ENCODE measurements at regions not wholly inside any gene's neighbourhood (a gene's known extent, or its start where the extent isn't known, plus 50 kb on each side); places are given as distances from the start of the nearest gene placed in this dataset.
"Not testable (repeated sequence)": the region's sequence is repeated elsewhere in the genome, so short reads cannot be mapped to it uniquely, and the experiment has no call there.

GRCh38 chr9:107586493-107586892, 96.9 kb upstream of the KLF4 start:
- H3K27ac Mint-ChIP-seq: no peak overlapping the region
- no peaks in the 10 kb centered on the region for H3K9me3 Mint-ChIP-seq
- DNase-seq: no peak
- H3K4me1 Mint-ChIP-seq: no peaks in the 10 kb centered on the region
- no peaks in the 10 kb centered on the region for H3K36me3 Mint-ChIP-seq (ENCODE audit: low read depth)
- no peak overlapping the region for H3K4me3 Mint-ChIP-seq
- ChIA-PET CTCF (no interaction called here), POLR2A (no interaction called here)
- H3K27me3 Mint-ChIP-seq: no peaks in the 10 kb centered on the region

DNA sequence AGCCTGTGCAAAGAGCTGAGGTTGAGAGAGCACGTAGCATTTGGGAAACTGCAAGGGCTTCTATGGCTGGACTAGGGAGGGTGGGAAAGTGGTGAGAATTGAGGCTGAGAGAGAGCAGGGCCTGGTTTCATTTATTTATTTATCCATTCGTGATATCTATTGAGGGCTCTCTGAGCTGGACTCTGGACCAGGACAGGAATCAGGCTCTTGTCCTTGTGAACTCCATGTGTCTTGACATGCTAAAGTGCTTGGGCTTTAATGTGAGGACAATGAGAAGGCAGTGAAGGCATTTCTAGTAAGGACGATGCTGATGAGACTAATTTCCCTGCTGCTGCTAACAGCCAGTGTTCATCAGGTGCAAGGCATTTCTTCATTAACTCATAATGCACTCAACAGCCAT, 95.9 kb upstream of the KLF4 start:
- Mint-ChIP-seq H3K27me3 (no peaks in the 10 kb centered on the region), H3K36me3 (ENCODE audit: low read depth) (no peaks in the 10 kb centered on the region), H3K4me3 (no peak overlapping the region), H3K27ac (no peak overlapping the region), H3K9me3 (no peaks in the 10 kb centered on the region), H3K4me1 (no peaks in the 10 kb centered on the region)
- CTCF ChIA-PET: no interaction called here
- DNase-seq: no peak
- POLR2A ChIA-PET: no interaction called here

DNA sequence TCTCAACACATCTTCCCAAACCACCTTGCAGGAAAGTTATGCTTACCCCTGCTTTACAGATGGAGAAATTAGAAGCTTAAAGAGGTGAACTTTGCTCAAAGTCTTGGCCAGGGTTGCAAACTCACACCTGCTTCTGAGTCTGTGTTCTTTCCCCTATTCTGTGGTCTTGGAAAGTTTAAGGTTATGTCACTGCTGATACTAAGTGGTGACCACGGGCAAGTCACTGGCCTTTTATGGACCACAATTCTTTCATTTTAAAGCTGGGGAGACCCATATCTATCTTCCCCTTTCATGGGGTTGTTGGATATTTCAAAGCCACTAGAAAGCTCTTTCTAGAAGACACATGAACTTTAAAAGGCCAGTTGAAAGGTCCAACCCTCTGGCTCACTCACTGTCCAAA, 95.4 kb upstream of the KLF4 start:
- POLR2A ChIA-PET: no interaction called here
- no peak overlapping the region for H3K4me3 Mint-ChIP-seq
- no peak for DNase-seq
- no peaks in the 10 kb centered on the region for H3K36me3 Mint-ChIP-seq (ENCODE audit: low read depth)
- H3K9me3 Mint-ChIP-seq: no peaks in the 10 kb centered on the region
- H3K27ac Mint-ChIP-seq: no peak overlapping the region
- CTCF ChIA-PET: no interaction called here
- no peaks in the 10 kb centered on the region for H3K27me3 Mint-ChIP-seq
- no peaks in the 10 kb centered on the region for H3K4me1 Mint-ChIP-seq

DNA sequence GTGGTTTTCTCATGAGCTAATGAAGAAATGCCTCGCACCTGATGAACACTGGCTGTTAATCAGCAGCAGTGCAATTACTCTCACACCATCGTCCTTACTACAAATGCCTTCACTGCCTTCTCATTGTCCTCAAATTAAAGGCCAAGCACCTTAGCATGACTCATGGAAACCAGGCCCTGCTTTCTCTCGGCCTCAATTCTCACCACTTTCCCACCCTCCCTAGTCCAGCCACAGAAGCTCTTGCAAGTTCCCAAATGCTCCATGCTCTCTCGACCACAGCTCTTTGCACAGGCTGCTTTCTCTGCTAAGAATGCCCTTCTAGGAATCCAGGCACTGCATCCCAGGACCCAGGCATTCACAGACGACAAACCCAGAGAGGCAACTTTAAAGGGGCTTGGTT, 94.6 kb upstream of the KLF4 start:
- no peaks in the 10 kb centered on the region for H3K9me3 Mint-ChIP-seq
- ChIA-PET POLR2A (no interaction called here), CTCF (no interaction called here)
- H3K27me3 Mint-ChIP-seq: no peaks in the 10 kb centered on the region
- no peaks in the 10 kb centered on the region for H3K4me1 Mint-ChIP-seq
- DNase-seq: no peak
- no peaks in the 10 kb centered on the region for H3K36me3 Mint-ChIP-seq (ENCODE audit: low read depth)
- no peak overlapping the region for H3K4me3 Mint-ChIP-seq
- no peak overlapping the region for H3K27ac Mint-ChIP-seq

GRCh38 chr9:107577140-107577776, 87.7 kb upstream of the KLF4 start:
- no peaks in the 10 kb centered on the region for H3K9me3 Mint-ChIP-seq
- H3K27ac Mint-ChIP-seq: no peak overlapping the region
- no peak overlapping the region for H3K4me3 Mint-ChIP-seq
- no peaks in the 10 kb centered on the region for H3K4me1 Mint-ChIP-seq
- H3K27me3 Mint-ChIP-seq: no peaks in the 10 kb centered on the region
- CTCF ChIA-PET: no interaction called here
- POLR2A ChIA-PET: no interaction called here
- H3K36me3 Mint-ChIP-seq (ENCODE audit: low read depth): no peaks in the 10 kb centered on the region
- no peak for DNase-seq

- H3K9me3 Mint-ChIP-seq: peaks cover 2% of the 10 kb centered on the region
- no peak for DNase-seq
- no peak overlapping the region for H3K27ac Mint-ChIP-seq
- no peaks in the 10 kb centered on the region for H3K4me1 Mint-ChIP-seq
- H3K4me3 Mint-ChIP-seq: no peak overlapping the region
- ChIA-PET POLR2A (no interaction called here), CTCF (no interaction called here)
- H3K27me3 Mint-ChIP-seq: no peaks in the 10 kb centered on the region
- H3K36me3 Mint-ChIP-seq (ENCODE audit: low read depth): no peaks in the 10 kb centered on the region
These were observed 81.6 kb upstream of the KLF4 start for GRCh38 chr9:107571148-107571547.

DNA sequence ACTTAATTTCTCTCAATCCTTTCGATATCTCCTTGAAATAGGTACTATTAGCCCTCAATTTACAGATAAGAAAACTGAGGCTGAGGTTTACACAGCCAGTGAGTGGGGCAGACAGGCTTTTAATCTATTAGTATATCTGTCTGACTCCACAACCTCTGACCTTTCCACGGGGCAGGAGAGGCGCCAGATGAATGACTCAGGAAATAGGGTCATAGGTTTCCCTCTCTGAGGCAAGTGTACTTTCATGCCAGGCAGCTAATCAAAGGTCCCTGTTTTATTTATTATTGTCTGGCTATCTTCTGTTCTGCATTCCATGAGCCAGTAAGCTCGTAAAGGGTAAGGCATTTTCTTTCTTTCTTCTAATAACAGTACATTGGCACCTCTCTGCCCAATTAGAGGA, 79.6 kb upstream of the KLF4 start:
- no peak overlapping the region for H3K4me3 Mint-ChIP-seq
- no peak for DNase-seq
- POLR2A ChIA-PET: no interaction called here
- CTCF ChIA-PET: no interaction called here
- H3K27me3 Mint-ChIP-seq: no peaks in the 10 kb centered on the region
- no peaks in the 10 kb centered on the region for H3K4me1 Mint-ChIP-seq
- no peak overlapping the region for H3K27ac Mint-ChIP-seq
- peaks cover 2% of the 10 kb centered on the region for H3K9me3 Mint-ChIP-seq
- no peaks in the 10 kb centered on the region for H3K36me3 Mint-ChIP-seq (ENCODE audit: low read depth)

DNA sequence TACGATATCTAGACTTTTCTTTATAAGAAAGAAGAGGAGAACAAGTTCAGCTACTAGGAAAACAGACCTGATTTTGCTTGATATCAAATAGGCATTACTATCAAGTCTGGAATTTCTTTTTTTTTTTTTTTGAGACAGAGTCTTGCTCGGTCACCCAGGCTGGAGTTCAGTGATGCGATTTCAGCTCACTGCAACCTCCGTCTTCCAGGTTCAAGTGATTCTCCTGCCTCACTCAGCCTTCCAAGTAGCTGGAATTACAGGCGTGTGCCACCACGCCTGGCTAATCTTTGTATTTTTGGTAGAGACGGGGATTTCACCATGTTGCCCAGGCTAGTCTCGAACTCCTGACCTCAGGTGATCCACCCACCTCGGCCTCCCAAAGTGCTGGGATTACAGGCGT, 78.8 kb upstream of the KLF4 start:
- H3K27me3 Mint-ChIP-seq; H3K36me3 Mint-ChIP-seq (ENCODE audit: low read depth); H3K27ac Mint-ChIP-seq; POLR2A ChIA-PET; H3K4me1 Mint-ChIP-seq; CTCF ChIA-PET; DNase-seq; H3K9me3 Mint-ChIP-seq; H3K4me3 Mint-ChIP-seq: not testable (repeated sequence)

- CTCF ChIA-PET: no interaction called here
- Mint-ChIP-seq H3K9me3 (peaks cover 2% of the 10 kb centered on the region), H3K27me3 (no peaks in the 10 kb centered on the region), H3K36me3 (ENCODE audit: low read depth) (no peaks in the 10 kb centered on the region), H3K4me3 (no peak overlapping the region), H3K4me1 (no peaks in the 10 kb centered on the region), H3K27ac (no peak overlapping the region)
- POLR2A ChIA-PET: no interaction called here
- no peak for DNase-seq
These were observed 77.9 kb upstream of the KLF4 start for GRCh38 chr9:107567462-107567861.

DNA sequence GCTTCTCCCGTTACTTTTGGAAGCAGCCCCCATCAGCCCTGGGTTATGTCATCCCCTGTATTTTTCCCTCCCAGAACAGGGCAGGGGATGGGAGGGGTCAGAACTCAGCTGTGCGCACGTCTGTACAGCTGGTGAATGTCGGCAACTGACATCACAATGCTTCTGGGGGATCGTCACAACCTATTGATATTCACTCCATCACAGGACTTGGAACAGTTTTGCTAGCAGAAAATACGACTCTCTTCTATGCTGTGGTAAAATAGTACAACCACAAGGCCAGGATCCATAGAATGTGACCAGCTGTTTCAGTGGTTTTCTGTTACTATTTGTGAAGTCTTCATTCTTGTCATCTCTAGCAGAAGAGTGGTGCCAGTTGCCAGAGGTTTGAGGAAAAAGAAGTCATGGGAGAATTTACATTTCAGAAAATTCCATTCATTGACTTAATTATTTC, 77.1 kb upstream of the KLF4 start:
- Mint-ChIP-seq H3K27me3 (no peaks in the 10 kb centered on the region), H3K4me3 (no peak overlapping the region), H3K9me3 (peaks cover 2% of the 10 kb centered on the region), H3K27ac (no peak overlapping the region), H3K4me1 (no peaks in the 10 kb centered on the region), H3K36me3 (ENCODE audit: low read depth) (no peaks in the 10 kb centered on the region)
- ChIA-PET POLR2A (no interaction called here), CTCF (no interaction called here)
- DNase-seq: no peak

GRCh38 chr9:107562798-107563197, 73.2 kb upstream of the KLF4 start:
- ChIA-PET POLR2A (no interaction called here), CTCF (no interaction called here)
- Mint-ChIP-seq H3K27ac (no peak overlapping the region), H3K4me3 (no peak overlapping the region), H3K27me3 (no peaks in the 10 kb centered on the region), H3K36me3 (ENCODE audit: low read depth) (no peaks in the 10 kb centered on the region), H3K9me3 (peaks cover 2% of the 10 kb centered on the region), H3K4me1 (no peaks in the 10 kb centered on the region)
- DNase-seq: no peak

DNA sequence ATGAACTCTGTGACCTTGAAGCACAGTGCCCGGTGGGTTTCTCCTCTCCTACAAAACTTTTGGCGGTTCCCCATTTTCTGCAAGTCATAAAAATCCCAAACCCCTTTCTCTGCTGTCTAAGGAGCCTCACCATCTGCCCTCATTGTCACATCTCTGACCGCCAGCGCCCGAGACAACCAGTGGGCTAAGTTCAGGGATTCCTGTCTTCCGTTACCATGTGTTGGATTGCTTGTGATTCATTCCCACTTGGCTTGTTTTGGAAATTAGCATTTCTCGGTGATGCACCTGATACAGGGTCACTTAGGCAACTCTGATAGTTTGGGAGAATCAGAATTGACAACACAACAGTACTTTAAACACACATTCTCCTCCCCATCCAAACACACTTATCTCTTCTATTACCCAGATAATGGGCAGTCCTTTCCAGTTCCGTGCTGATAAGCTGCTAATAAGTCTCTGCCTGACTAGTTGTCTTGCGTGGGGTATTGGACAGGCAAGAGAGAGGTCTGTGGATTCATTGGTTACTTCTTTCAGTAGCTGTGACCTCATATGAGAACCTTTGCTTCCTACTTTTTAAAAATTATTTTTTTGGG, 70.0 kb upstream of the KLF4 start:
- ChIA-PET POLR2A (no interaction called here), CTCF (no interaction called here)
- Mint-ChIP-seq H3K4me1 (no peaks in the 10 kb centered on the region), H3K36me3 (ENCODE audit: low read depth) (no peaks in the 10 kb centered on the region), H3K27me3 (no peaks in the 10 kb centered on the region), H3K4me3 (no peak overlapping the region), H3K27ac (no peak overlapping the region), H3K9me3 (no peaks in the 10 kb centered on the region)
- no peak for DNase-seq

DNA sequence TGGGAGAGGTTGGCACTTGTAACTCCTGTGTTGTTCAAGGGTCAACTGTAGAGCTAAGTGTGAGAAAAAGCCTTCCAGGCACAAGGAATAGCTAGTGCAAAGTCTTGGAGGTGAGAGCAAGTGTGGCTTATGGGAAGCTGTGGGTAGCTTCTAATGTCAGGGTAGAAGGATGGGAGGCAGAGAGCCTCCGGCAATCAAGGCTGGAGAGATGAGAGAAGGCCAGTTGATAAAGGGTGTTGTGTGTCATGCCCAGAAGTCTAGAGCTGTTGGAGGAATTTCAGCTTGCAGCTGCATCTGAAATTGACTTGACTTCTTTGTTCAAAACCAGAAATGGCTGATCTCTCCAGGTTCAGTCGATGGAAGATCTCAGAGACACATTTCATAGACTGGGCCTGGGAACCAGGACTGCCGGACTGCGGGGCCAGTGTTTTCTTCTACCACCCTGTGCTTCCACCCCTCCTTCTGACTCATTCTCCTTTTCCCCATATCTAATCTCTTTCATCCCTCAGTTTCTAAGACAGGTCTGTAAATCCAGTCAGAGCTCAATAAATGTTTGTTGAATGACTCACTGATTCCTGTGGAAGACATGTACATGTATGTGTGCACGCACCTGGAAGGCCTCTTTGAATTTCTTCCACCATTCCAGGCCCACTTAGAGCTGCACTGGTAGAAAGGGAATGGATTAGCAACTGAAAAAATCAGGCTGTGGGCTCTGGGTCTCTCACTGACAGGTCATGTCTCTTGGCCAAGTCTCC, 67.8 kb upstream of the KLF4 start:
- CTCF ChIA-PET: no interaction called here
- POLR2A ChIA-PET: no interaction called here
- Mint-ChIP-seq H3K4me3 (no peak overlapping the region), H3K27me3 (no peaks in the 10 kb centered on the region), H3K9me3 (no peaks in the 10 kb centered on the region), H3K36me3 (ENCODE audit: low read depth) (no peaks in the 10 kb centered on the region), H3K27ac (no peak overlapping the region), H3K4me1 (no peaks in the 10 kb centered on the region)
- DNase-seq: no peak

DNA sequence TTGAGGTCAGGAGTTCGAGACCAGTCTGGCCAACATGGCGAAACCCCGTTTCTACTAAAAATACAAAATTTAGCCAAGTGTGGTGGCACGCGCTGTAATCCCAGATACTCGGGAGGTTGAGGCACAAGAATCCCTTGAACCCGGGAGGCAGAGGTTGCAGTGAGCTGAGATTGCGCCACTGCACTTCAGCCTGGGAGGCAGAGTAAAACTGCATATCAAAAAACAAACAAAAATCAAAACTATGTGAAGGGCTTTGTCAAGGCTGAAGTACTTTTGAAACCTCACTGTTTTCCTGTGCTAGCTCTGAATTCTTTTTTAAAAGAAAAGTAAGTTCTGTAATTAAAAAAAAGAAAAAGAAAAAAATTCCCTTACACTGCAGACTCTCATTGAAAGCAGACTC, 65.1 kb upstream of the KLF4 start:
- no peaks in the 10 kb centered on the region for H3K4me1 Mint-ChIP-seq
- ChIA-PET POLR2A (no interaction called here), CTCF (no interaction called here)
- no peak overlapping the region for H3K4me3 Mint-ChIP-seq
- H3K9me3 Mint-ChIP-seq: no peaks in the 10 kb centered on the region
- no peak overlapping the region for H3K27ac Mint-ChIP-seq
- no peak for DNase-seq
- H3K36me3 Mint-ChIP-seq (ENCODE audit: low read depth): no peaks in the 10 kb centered on the region
- H3K27me3 Mint-ChIP-seq: no peaks in the 10 kb centered on the region
